ENCODE measurements at regions not wholly inside any gene's neighbourhood (a gene's known extent, or its start where the extent isn't known, plus 50 kb on each side); places are given as distances from the start of the nearest gene placed in this dataset.
"Not testable (repeated sequence)": the region's sequence is repeated elsewhere in the genome, so short reads cannot be mapped to it uniquely, and the experiment has no call there.

GRCh38 chr7:136325578-136325977, 348.4 kb upstream of the MTPN start:
- DNase-seq (ENCODE audit: low read depth): no peak

- no peak for DNase-seq (ENCODE audit: low read depth)
Observed at GRCh38 chr7:136325027-136325426, 347.9 kb upstream of the MTPN start.

- DNase-seq (ENCODE audit: low read depth): no peak
Observed at GRCh38 chr7:136324073-136324704, 347.0 kb upstream of the MTPN start.

GRCh38 chr7:136312592-136312991, 335.4 kb upstream of the MTPN start:
- DNase-seq (ENCODE audit: low read depth): no peak

GRCh38 chr7:136309407-136309806, 332.2 kb upstream of the MTPN start:
- DNase-seq (ENCODE audit: low read depth): no peak

- DNase-seq (ENCODE audit: low read depth): no peak
Observed at GRCh38 chr7:136308230-136308629, 331.1 kb upstream of the MTPN start.

GRCh38 chr7:136303162-136303561, 326.0 kb upstream of the MTPN start:
- DNase-seq (ENCODE audit: low read depth): no peak

GRCh38 chr7:136302049-136302448, 324.9 kb upstream of the MTPN start:
- DNase-seq (ENCODE audit: low read depth): no peak

GRCh38 chr7:136294977-136295376, 317.8 kb upstream of the MTPN start:
- DNase-seq (ENCODE audit: low read depth): no peak

GRCh38 chr7:136293841-136294391, 316.8 kb upstream of the MTPN start:
- DNase-seq (ENCODE audit: low read depth): no peak

GRCh38 chr7:136293272-136293671, 316.1 kb upstream of the MTPN start:
- DNase-seq (ENCODE audit: low read depth): no peak

GRCh38 chr7:136292365-136292764, 315.2 kb upstream of the MTPN start:
- no peak for DNase-seq (ENCODE audit: low read depth)

- DNase-seq (ENCODE audit: low read depth): no peak
Observed at GRCh38 chr7:136290351-136290750, 313.2 kb upstream of the MTPN start.

- no peak for DNase-seq (ENCODE audit: low read depth)
Observed at GRCh38 chr7:136278057-136278456, 300.9 kb upstream of the MTPN start.

- DNase-seq (ENCODE audit: low read depth): no peak
Observed at GRCh38 chr7:136275794-136276193, 298.6 kb upstream of the MTPN start.

- no peak for DNase-seq (ENCODE audit: low read depth)
Observed at GRCh38 chr7:136274636-136275345, 297.6 kb upstream of the MTPN start.

GRCh38 chr7:136272934-136273333, 295.8 kb upstream of the MTPN start:
- DNase-seq (ENCODE audit: low read depth): no peak

- no peak for DNase-seq (ENCODE audit: low read depth)
Observed at GRCh38 chr7:136267822-136268221, 290.7 kb upstream of the MTPN start.

- no peak for DNase-seq (ENCODE audit: low read depth)
Observed at GRCh38 chr7:136266457-136266856, 289.3 kb upstream of the MTPN start.

- DNase-seq (ENCODE audit: low read depth): not testable (repeated sequence)
Observed at GRCh38 chr7:136264304-136264703, 287.1 kb upstream of the MTPN start.

GRCh38 chr7:136263112-136263860, 286.1 kb upstream of the MTPN start:
- not testable (repeated sequence) for DNase-seq (ENCODE audit: low read depth)

- not testable (repeated sequence) for DNase-seq (ENCODE audit: low read depth)
Observed at GRCh38 chr7:136260591-136260990, 283.4 kb upstream of the MTPN start.

- DNase-seq (ENCODE audit: low read depth): no peak
Observed at GRCh38 chr7:136259074-136259473, 281.9 kb upstream of the MTPN start.

Data from renal cortical epithelial cell (primary cell).